Tibial artery (tissue), 4 donors: ENCODE measurements at regions not wholly inside any gene's neighbourhood (a gene's known extent, or its start where the extent isn't known, plus 50 kb on each side); places are given as distances from the start of the nearest gene placed in this dataset.
"Not testable (repeated sequence)": the region's sequence is repeated elsewhere in the genome, so short reads cannot be mapped to it uniquely, and the experiment has no call there.

Experiments used
- DNase-seq, 2 donors: peaks; one replicate each; pipeline ENCODE4 v3.0.0-alpha.2; 2019
- H3K27ac ChIP-seq, 2 donors: fragments of 200-600 bp; sonication (generic) in 1 of 2; 1 replicate in 1 of 2; 2 replicates in 1 of 2; pipeline ENCODE4 v1.5.1; 2018 to 2019; ENCODE audit warnings: mild to moderate bottlenecking in 1 of 2
- H3K27me3 ChIP-seq, 2 donors: fragments of 200-600 bp; sonication (generic) in 1 of 2; one replicate each; pipeline versions ENCODE4 v1.5.1 to v1.6.0; 2016 to 2019
- H3K36me3 ChIP-seq, 3 donors: fragments of 200-600 bp; sonication (generic) in 2 of 3; one replicate each; pipeline ENCODE4 v1.5.1; 2016 to 2019; ENCODE audit warnings: mild to moderate bottlenecking in 2 of 3
- H3K4me1 ChIP-seq, 4 donors: fragments of 200-600 bp; sonication (generic) in 2 of 4; 1 replicate in 3 of 4; 2 replicates in 1 of 4; pipeline ENCODE4 v1.5.1; 2016 to 2019
- H3K4me3 ChIP-seq, 2 donors: fragments of 200-600 bp; sonication (generic) in 1 of 2; 1 replicate in 1 of 2; 2 replicates in 1 of 2; pipeline ENCODE4 v1.5.1; 2018 to 2019; ENCODE audit warnings: mild to moderate bottlenecking in 2 of 2
- H3K9me3 ChIP-seq, 3 donors: fragments of 200-600 bp; sonication (generic) in 1 of 3; one replicate each; pipeline ENCODE4 v1.5.1; 2016 to 2019
- intact Hi-C: fragments of 100-400 bp; cut with DNase I; formaldehyde crosslinking; loops from one replicate; pipeline ENCODE4 v1.15.0; 2023; ENCODE audit warnings: low total_unique reads

GRCh38 chr5:176041248-176041994, 73.3 kb upstream of the THOC3 start:
- H3K27me3 ChIP-seq, H3K4me3 ChIP-seq, H3K27ac ChIP-seq, H3K9me3 ChIP-seq, H3K4me1 ChIP-seq, H3K36me3 ChIP-seq, intact Hi-C loops: not testable (repeated sequence)
- DNase-seq = peak in 1 of 2 donors; percentile 29

GRCh38 chr5:176042020-176042658, 74.0 kb upstream of the THOC3 start:
- H3K9me3 ChIP-seq, H3K4me3 ChIP-seq, H3K27me3 ChIP-seq, intact Hi-C loops, DNase-seq, H3K36me3 ChIP-seq, H3K27ac ChIP-seq, H3K4me1 ChIP-seq: not testable (repeated sequence)

GRCh38 chr5:176043252-176043829, 75.2 kb upstream of the THOC3 start:
- intact Hi-C loops, H3K4me1 ChIP-seq, H3K27me3 ChIP-seq, H3K36me3 ChIP-seq, H3K9me3 ChIP-seq, DNase-seq, H3K4me3 ChIP-seq, H3K27ac ChIP-seq: not testable (repeated sequence)

- H3K4me1 ChIP-seq, H3K9me3 ChIP-seq, H3K27me3 ChIP-seq, H3K4me3 ChIP-seq, H3K36me3 ChIP-seq, DNase-seq, H3K27ac ChIP-seq, intact Hi-C loops: not testable (repeated sequence)
Observed at GRCh38 chr5:176043986-176044385, 75.9 kb upstream of the THOC3 start.

GRCh38 chr5:176044431-176044830, 76.3 kb upstream of the THOC3 start:
- H3K9me3 ChIP-seq, H3K4me1 ChIP-seq, H3K27me3 ChIP-seq, H3K27ac ChIP-seq, DNase-seq, H3K4me3 ChIP-seq, H3K36me3 ChIP-seq, intact Hi-C loops: not testable (repeated sequence)

GRCh38 chr5:176045442-176045841, 77.3 kb upstream of the THOC3 start:
- intact Hi-C loops, H3K27ac ChIP-seq, H3K36me3 ChIP-seq, H3K4me1 ChIP-seq, H3K4me3 ChIP-seq, H3K27me3 ChIP-seq, H3K9me3 ChIP-seq, DNase-seq: not testable (repeated sequence)

- intact Hi-C loops, H3K36me3 ChIP-seq, DNase-seq, H3K9me3 ChIP-seq, H3K4me3 ChIP-seq, H3K27me3 ChIP-seq, H3K4me1 ChIP-seq, H3K27ac ChIP-seq: not testable (repeated sequence)
Observed at GRCh38 chr5:176048671-176049070, 80.6 kb upstream of the THOC3 start.

GRCh38 chr5:176060472-176061268, 92.6 kb upstream of the THOC3 start:
- H3K36me3 ChIP-seq, H3K9me3 ChIP-seq, DNase-seq, H3K27ac ChIP-seq, intact Hi-C loops, H3K4me3 ChIP-seq, H3K27me3 ChIP-seq, H3K4me1 ChIP-seq: not testable (repeated sequence)

- H3K4me1 ChIP-seq, H3K27me3 ChIP-seq, H3K36me3 ChIP-seq, intact Hi-C loops, H3K9me3 ChIP-seq, H3K4me3 ChIP-seq, DNase-seq, H3K27ac ChIP-seq: not testable (repeated sequence)
Observed at GRCh38 chr5:176061269-176061622, 93.1 kb upstream of the THOC3 start.

GRCh38 chr5:176061660-176062059, 93.5 kb upstream of the THOC3 start:
- H3K4me1 ChIP-seq, H3K27me3 ChIP-seq, DNase-seq, H3K9me3 ChIP-seq, H3K27ac ChIP-seq, H3K4me3 ChIP-seq, intact Hi-C loops, H3K36me3 ChIP-seq: not testable (repeated sequence)

GRCh38 chr5:176066262-176066945, 98.3 kb upstream of the THOC3 start:
- H3K4me3 ChIP-seq, H3K4me1 ChIP-seq, H3K27ac ChIP-seq, H3K27me3 ChIP-seq, H3K9me3 ChIP-seq, H3K36me3 ChIP-seq, DNase-seq, intact Hi-C loops: not testable (repeated sequence)

- DNase-seq, H3K9me3 ChIP-seq, H3K27ac ChIP-seq, H3K36me3 ChIP-seq, H3K4me1 ChIP-seq, H3K27me3 ChIP-seq, H3K4me3 ChIP-seq, intact Hi-C loops: not testable (repeated sequence)
Observed at GRCh38 chr5:176067162-176067561, 99.0 kb upstream of the THOC3 start.

- intact Hi-C loops, H3K4me1 ChIP-seq, H3K9me3 ChIP-seq, H3K36me3 ChIP-seq, H3K27ac ChIP-seq, DNase-seq, H3K27me3 ChIP-seq, H3K4me3 ChIP-seq: not testable (repeated sequence)
Observed at GRCh38 chr5:176067948-176068347, 99.8 kb upstream of the THOC3 start.
